H1 (cell line): ENCODE measurements at regions not wholly inside any gene's neighbourhood (a gene's known extent, or its start where the extent isn't known, plus 50 kb on each side); places are given as distances from the start of the nearest gene placed in this dataset.

Source experiments
- CTCF ChIA-PET: fragments of 300-600 bp; sonication (Branson Sonifier 250); formaldehyde crosslinking; loops from one replicate; lab custom pipeline; 2021; ENCODE audit not compliant: partially characterized antibody; lab: Charles Lee
- POLR2A ChIA-PET: fragments of 300-600 bp; sonication (Branson Sonifier 250); formaldehyde crosslinking; loops from one replicate; lab custom pipeline; 2021; ENCODE audit warnings: inconsistent platforms; ENCODE audit not compliant: partially characterized antibody; lab: Charles Lee
- DNase-seq, 2 experiments: peaks; one replicate each; pipeline versions ENCODE4 v3.0.0 to v3.0.0-alpha.2; 2010 to 2022; ENCODE audit warnings: low spot score in 2 of 2, low read depth in 1 of 2, mixed read lengths in 1 of 2
- FAIRE-seq: peaks from 2 replicates; lab custom pipeline; 2011; peaks lifted over from hg19 to GRCh38; lab: Jason Lieb, UNC
- H2AFZ ChIP-seq: 2 replicates; pipeline ENCODE4 v1.8.1; 2012; ENCODE audit warnings: low read length, inconsistent platforms
- H2AK5ac ChIP-seq: 2 replicates; pipeline ENCODE4 v1.6.1; 2013; ENCODE audit warnings: low read depth, low read length
- H2BK120ac ChIP-seq: replicated peaks from 2 replicates; pipeline ENCODE3; 2013; ENCODE audit warnings: low read depth, low read length, inconsistent platforms
- H2BK12ac ChIP-seq: 2 replicates; pipeline ENCODE4 v1.6.1; 2013; ENCODE audit warnings: low read depth, low read length
- H2BK15ac ChIP-seq: 2 replicates; pipeline ENCODE4 v1.6.1; 2013; ENCODE audit warnings: low read length
- H2BK20ac ChIP-seq: 2 replicates; pipeline ENCODE4 v1.6.1; 2013; ENCODE audit warnings: low read length
- H2BK5ac ChIP-seq: 2 replicates; pipeline ENCODE4 v1.6.1; 2013; ENCODE audit warnings: low read depth, low read length
- H3K14ac ChIP-seq: 2 replicates; pipeline ENCODE4 v1.6.1; 2013; ENCODE audit warnings: inconsistent platforms; ENCODE audit not compliant: insufficient read length
- H3K18ac ChIP-seq: 2 replicates; pipeline ENCODE4 v1.6.1; 2013; ENCODE audit warnings: low read length; ENCODE audit errors: extremely low read depth
- H3K23ac ChIP-seq: 2 replicates; pipeline ENCODE4 v1.6.1; 2013; ENCODE audit warnings: inconsistent platforms; ENCODE audit not compliant: insufficient read length
- H3K23me2 ChIP-seq: 2 replicates; pipeline ENCODE4 v1.6.1; 2013; ENCODE audit warnings: low read depth, low read length
- H3K27ac ChIP-seq: 2 replicates; pipeline ENCODE4 v1.6.1; 2011; ENCODE audit warnings: low read depth, low read length, inconsistent platforms
- H3K27me3 ChIP-seq, 4 experiments: replicated peaks in 1 of 4; 1 replicate in 1 of 4; 2 replicates in 3 of 4; pipeline versions ENCODE4 v1.6.1 to v1.8.1; 2011 to 2013; ENCODE audit warnings: low read length in 3 of 4, mild to moderate bottlenecking in 3 of 4, inconsistent platforms in 2 of 4, mixed read lengths in 2 of 4, moderate library complexity in 1 of 4; ENCODE audit not compliant: control insufficient read depth in 3 of 4, insufficient read depth in 3 of 4; ENCODE audit errors: extremely low read depth in 1 of 4
- H3K36me3 ChIP-seq, 4 experiments: 2 replicates each; pipeline versions ENCODE4 v1.6.1 to v1.8.1; 2011 to 2013; ENCODE audit warnings: mild to moderate bottlenecking in 4 of 4, low read length in 3 of 4, moderate library complexity in 2 of 4, control low read depth in 1 of 4, inconsistent platforms in 1 of 4; ENCODE audit not compliant: insufficient read depth in 4 of 4, control insufficient read depth in 2 of 4
- H3K4ac ChIP-seq: replicated peaks from 2 replicates; pipeline ENCODE3; 2013; ENCODE audit warnings: low read length, low read depth, mixed read lengths, inconsistent platforms; ENCODE audit not compliant: insufficient read length
- H3K4me1 ChIP-seq, 4 experiments: replicated peaks in 1 of 4; 1 replicate in 1 of 4; 2 replicates in 3 of 4; pipeline versions ENCODE4 v1.6.1 to v1.8.1; 2011 to 2013; ENCODE audit warnings: low read length in 3 of 4, inconsistent platforms in 2 of 4, mixed read lengths in 1 of 4; ENCODE audit not compliant: insufficient read depth in 4 of 4, control insufficient read depth in 3 of 4
- H3K4me2 ChIP-seq, 2 experiments: 2 replicates each; pipeline versions ENCODE4 v1.6.1 to v1.8.1; 2011 to 2013; ENCODE audit warnings: low read depth in 2 of 2, low read length in 2 of 2, control low read depth in 1 of 2, inconsistent platforms in 1 of 2, mild to moderate bottlenecking in 1 of 2; ENCODE audit not compliant: insufficient read depth in 1 of 2
- H3K4me3 ChIP-seq, 4 experiments: fragments of 200-600, 300-600 bp in 1 of 4; sonication (generic), shearing (Covaris generic), sonication (Bioruptor Twin) in 1 of 4; 2 replicates each; pipeline versions ENCODE4 v1.5.1 to v1.8.1; 2011 to 2016; ENCODE audit warnings: low read length in 4 of 4, low read depth in 3 of 4, control low read depth in 2 of 4, inconsistent platforms in 2 of 4, mild to moderate bottlenecking in 2 of 4, mixed read lengths in 1 of 4, moderate library complexity in 1 of 4; ENCODE audit not compliant: insufficient read depth in 2 of 4; ENCODE audit errors: extremely low read depth in 1 of 4
- H3K56ac ChIP-seq: replicated peaks from 2 replicates; pipeline ENCODE3; 2013; ENCODE audit warnings: low read depth, mild to moderate bottlenecking, mixed read lengths, low read length, inconsistent platforms; ENCODE audit not compliant: insufficient read length
- H3K79me1 ChIP-seq: 2 replicates; pipeline ENCODE4 v1.6.1; 2013; ENCODE audit warnings: low read depth, low read length, control low read depth
- H3K79me2 ChIP-seq, 2 experiments: 2 replicates each; pipeline versions ENCODE4 v1.6.1 to v1.8.1; 2012 to 2013; ENCODE audit warnings: low read length in 2 of 2, mild to moderate bottlenecking in 2 of 2, inconsistent platforms in 1 of 2; ENCODE audit not compliant: insufficient read depth in 2 of 2, control insufficient read depth in 1 of 2
- H3K9ac ChIP-seq, 4 experiments: replicated peaks in 1 of 4; 1 replicate in 1 of 4; 2 replicates in 3 of 4; pipeline versions ENCODE4 v1.6.1 to v1.8.1; 2011 to 2013; ENCODE audit warnings: low read depth in 3 of 4, low read length in 3 of 4, control low read depth in 2 of 4, mild to moderate bottlenecking in 2 of 4, moderate library complexity in 2 of 4, inconsistent platforms in 1 of 4; ENCODE audit errors: extremely low read depth in 1 of 4
- H3K9me3 ChIP-seq, 2 experiments: 2 replicates each; pipeline versions ENCODE4 v1.6.1 to v1.8.1; 2012 to 2013; ENCODE audit warnings: mild to moderate bottlenecking in 2 of 2, moderate library complexity in 2 of 2, control low read depth in 1 of 2, inconsistent platforms in 1 of 2, low read depth in 1 of 2, low read length in 1 of 2, mixed read lengths in 1 of 2; ENCODE audit not compliant: insufficient read depth in 2 of 2
- H4K20me1 ChIP-seq, 2 experiments: replicated peaks in 1 of 2; 2 replicates each; pipeline versions ENCODE3 to v1.8.1; 2011 to 2013; ENCODE audit warnings: inconsistent platforms in 2 of 2, low read length in 2 of 2, mild to moderate bottlenecking in 1 of 2; ENCODE audit not compliant: insufficient read depth in 2 of 2, control insufficient read depth in 1 of 2
- H4K5ac ChIP-seq: 2 replicates; pipeline ENCODE4 v1.6.1; 2013; ENCODE audit warnings: low read length, low read depth, mixed read lengths, inconsistent platforms; ENCODE audit not compliant: insufficient read length
- H4K8ac ChIP-seq: 2 replicates; pipeline ENCODE4 v1.8.0; 2013; ENCODE audit warnings: mild to moderate bottlenecking, moderate library complexity, low read length, inconsistent platforms; ENCODE audit not compliant: insufficient read depth; ENCODE audit errors: extremely low read depth
- H4K91ac ChIP-seq: replicated peaks from 2 replicates; pipeline ENCODE3; 2013; ENCODE audit warnings: low read length, mixed read lengths, inconsistent platforms; ENCODE audit not compliant: insufficient read length
- CBX5 ChIP-seq: fragments of 300-800, 300-1000 bp; sonication (generic); IDR thresholded peaks from 2 replicates; pipeline ENCODE4 v1.7.1; 2016; ENCODE audit warnings: antibody characterized with exemption, low read length, low read depth
- CTBP2 ChIP-seq: IDR thresholded peaks from 2 replicates; pipeline ENCODE4 v1.7.0; 2011; ENCODE audit warnings: borderline replicate concordance, mild to moderate bottlenecking, moderate library complexity, mixed read lengths, low read length; ENCODE audit not compliant: insufficient read depth, insufficient read length
- GABPA ChIP-seq: IDR thresholded peaks from 2 replicates; pipeline ENCODE4 v1.6.1; 2011; ENCODE audit warnings: mild to moderate bottlenecking, low read length, moderate library complexity, borderline replicate concordance; ENCODE audit not compliant: insufficient read depth
- GTF2F1 ChIP-seq: IDR thresholded peaks from 2 replicates; pipeline ENCODE4 v1.6.1; 2012; ENCODE audit warnings: low read depth, low read length, improper control_type of control experiment, borderline replicate concordance
- HDAC2 ChIP-seq, 2 experiments: fragments of 300-600 bp in 1 of 2; sonication (generic) in 1 of 2; IDR thresholded peaks; 2 replicates each; pipeline ENCODE4 v1.6.1; 2011 to 2012; ENCODE audit warnings: low read depth in 2 of 2, low read length in 2 of 2, mild to moderate bottlenecking in 2 of 2, moderate library complexity in 2 of 2, borderline replicate concordance in 1 of 2, inconsistent platforms in 1 of 2
- JUND ChIP-seq: IDR thresholded peaks from 2 replicates; pipeline ENCODE4 v1.6.1; 2011; ENCODE audit warnings: mild to moderate bottlenecking, improper control_type of control experiment, low read length
- SIRT6 ChIP-seq: IDR thresholded peaks from one replicate; pipeline ENCODE4 v1.7.1; 2012; ENCODE audit warnings: low read length, inconsistent platforms
- TEAD4 ChIP-seq: IDR thresholded peaks from 2 replicates; pipeline ENCODE4 v1.6.1; 2012; ENCODE audit warnings: low read depth, low read length, inconsistent platforms, mixed read lengths
- YY1 ChIP-seq: IDR thresholded peaks from 2 replicates; pipeline ENCODE4 v1.6.1; 2011; ENCODE audit warnings: low read depth, mild to moderate bottlenecking, low read length
- ZNF274 ChIP-seq: IDR thresholded peaks from 2 replicates; pipeline ENCODE4 v1.7.0; 2012; ENCODE audit warnings: low read length, borderline replicate concordance; ENCODE audit errors: extremely low read depth
- WGBS, 2 experiments: shearing (Covaris generic) in 1 of 2; methylation state at CpG; one replicate each; pipeline versions ENCODE4 v1.1.6 to v1.1.7; 2013 to 2015; ENCODE audit warnings: low lambda C conversion rate in 2 of 2, mixed read lengths in 2 of 2, inconsistent platforms in 1 of 2, low coverage in 1 of 2, missing lambda C conversion rate in 1 of 2; ENCODE audit not compliant: insufficient replicate concordance in 2 of 2, insufficient coverage in 1 of 2, insufficient read length in 1 of 2; ENCODE audit errors: extremely low coverage in 1 of 2, missing lambda C conversion rate in 1 of 2; 5-methylcytosine and 5-hydroxymethylcytosine counted together
- TF ChIP-seq, protein P1 (sequence below): IDR thresholded peaks from 2 replicates; pipeline ENCODE4 v1.6.1; 2011; ENCODE audit warnings: low read depth, mild to moderate bottlenecking, low read length; ENCODE audit not compliant: insufficient read depth

DNA sequence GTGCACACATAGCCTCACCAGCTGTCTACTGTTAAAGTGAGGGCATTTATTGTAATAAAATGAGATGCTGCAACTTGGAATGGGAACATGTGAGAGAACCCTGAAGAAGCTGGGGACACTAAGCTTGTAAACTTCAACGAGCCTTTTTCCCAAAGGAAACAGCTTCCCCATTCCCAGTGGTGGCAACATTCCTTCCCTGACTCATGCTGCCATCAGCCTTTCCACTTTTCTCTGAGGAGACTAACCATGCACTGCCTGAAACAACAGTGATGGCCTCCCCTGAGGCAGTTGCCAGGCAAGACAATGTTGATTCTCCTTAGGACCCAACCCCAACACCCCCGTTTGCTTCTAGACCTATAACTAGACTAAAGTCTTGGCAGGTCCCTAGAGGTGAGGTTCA is 928.3 kb downstream of the GLUD2 start:
- Histone ChIP-seq H2BK20ac (no peak overlapping the region), H2BK120ac (no peak overlapping the region), H3K79me1 (no peaks in the 10 kb centered on the region), H4K8ac (no peak overlapping the region), H3K36me3 (no peaks in the 10 kb centered on the region), H2BK5ac (no peak overlapping the region), H3K4ac (no peak overlapping the region), H3K23me2 (no peaks in the 10 kb centered on the region), H3K4me2 (no peak overlapping the region), H4K20me1 (no peaks in the 10 kb centered on the region), H3K27me3 (no peaks in the 10 kb centered on the region), H3K27ac (no peak overlapping the region), H3K14ac (no peak overlapping the region), H3K9me3 (no peaks in the 10 kb centered on the region), H3K18ac (no peak overlapping the region), H3K79me2 (no peaks in the 10 kb centered on the region), H3K4me3 (no peak overlapping the region), H3K9ac (no peak overlapping the region), H3K23ac (no peak overlapping the region), H3K4me1 (no peaks in the 10 kb centered on the region), H4K91ac (no peak overlapping the region), H4K5ac (no peak overlapping the region), H3K56ac (no peak overlapping the region), H2BK15ac (no peak overlapping the region), H2BK12ac (no peak overlapping the region), H2AFZ (no peak overlapping the region), H2AK5ac (no peak overlapping the region)
- FAIRE-seq, result no peak
- 83% methylated on average over 2 of the region's 2 CpGs; no CpG with 5 or more reads in 1 of the 2 experiments for WGBS, 2 experiments
- ChIA-PET POLR2A (no interaction called here), CTCF (no interaction called here)
- DNase-seq, result no peak
- no peak for TF ChIP-seq CTBP2
- TF ChIP-seq CBX5, result no peak
- no peak for TF ChIP-seq YY1
- TF ChIP-seq ZNF274, result no peak
- TF ChIP-seq GABPA, result no peak
- no peak for TF ChIP-seq HDAC2 (IDR thresholded peaks at IDR 0.05; ENCODE audit: borderline replicate concordance in 1 of 2, low read depth in 2 of 2, low read length in 2 of 2)
- TF ChIP-seq TEAD4, result no peak
- no peak for TF ChIP-seq SIRT6
- TF ChIP-seq, protein P1, sequence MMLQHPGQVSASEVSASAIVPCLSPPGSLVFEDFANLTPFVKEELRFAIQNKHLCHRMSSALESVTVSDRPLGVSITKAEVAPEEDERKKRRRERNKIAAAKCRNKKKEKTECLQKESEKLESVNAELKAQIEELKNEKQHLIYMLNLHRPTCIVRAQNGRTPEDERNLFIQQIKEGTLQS, result no peak
- TF ChIP-seq GTF2F1, result no peak
- no peak for TF ChIP-seq JUND
